Retinal pigment epithelial cell (primary cell): ENCODE measurements at regions not wholly inside any gene's neighbourhood (a gene's known extent, or its start where the extent isn't known, plus 50 kb on each side); places are given as distances from the start of the nearest gene placed in this dataset.

Source experiments
- DNase-seq: peaks from one replicate; pipeline ENCODE4 v3.0.0-alpha.2; 2010; ENCODE audit warnings: low read depth
- H3K4me3 ChIP-seq: 2 replicates; pipeline ENCODE4 v1.5.1; 2011; ENCODE audit warnings: mild to moderate bottlenecking, low read length, control low read depth, moderate library complexity
- CTCF ChIP-seq: conservative IDR thresholded peaks from 2 replicates; pipeline ENCODE4 v1.5.1; 2011; ENCODE audit warnings: low read depth, low read length, control low read depth, inconsistent platforms

- no peak for DNase-seq
- no peak overlapping the region for H3K4me3 ChIP-seq
- no peak for TF ChIP-seq CTCF
Observed at GRCh38 chr4:163419074-163419473, 54.5 kb downstream of the TKTL2 start.

GRCh38 chr4:163415668-163416067 lies 57.9 kb downstream of the TKTL2 start:
- no peak for TF ChIP-seq CTCF
- no peak overlapping the region for H3K4me3 ChIP-seq
- DNase-seq: no peak

GRCh38 chr4:163414275-163414674 lies 59.3 kb downstream of the TKTL2 start:
- no peak for TF ChIP-seq CTCF
- no peak for DNase-seq
- H3K4me3 ChIP-seq: no peak overlapping the region

GRCh38 chr4:163404580-163404979 lies 60.9 kb downstream of the NPY5R start:
- DNase-seq: no peak
- H3K4me3 ChIP-seq: peak overlapping the region; percentile 30
- TF ChIP-seq CTCF: no peak

- peak overlapping the region; percentile 30 for H3K4me3 ChIP-seq
- DNase-seq: no peak
- TF ChIP-seq CTCF: no peak
Observed at GRCh38 chr4:163404080-163404479, 60.4 kb downstream of the NPY5R start.
